Tibial nerve (tissue), 4 donors: ENCODE measurements at regions not wholly inside any gene's neighbourhood (a gene's known extent, or its start where the extent isn't known, plus 50 kb on each side); places are given as distances from the start of the nearest gene placed in this dataset.

ENCODE experiments used
- DNase-seq, 2 donors: peaks; one replicate each; pipeline ENCODE4 v3.0.0-alpha.2; 2019; ENCODE audit warnings: low spot score in 2 of 2
- H3K27ac ChIP-seq, 4 donors: fragments of 200-600 bp; sonication (generic) in 3 of 4; one replicate each; pipeline ENCODE4 v1.5.1; 2017 to 2019; ENCODE audit warnings: mild to moderate bottlenecking in 1 of 4
- H3K27me3 ChIP-seq, 2 donors: fragments of 200-600 bp; sonication (generic) in 1 of 2; one replicate each; pipeline versions ENCODE4 v1.5.1 to v1.6.0; 2017 to 2019
- H3K36me3 ChIP-seq, 3 donors: fragments of 200-600 bp; sonication (generic); one replicate each; pipeline ENCODE4 v1.5.1; 2018 to 2019
- H3K4me1 ChIP-seq, 4 donors: fragments of 200-600 bp; sonication (generic) in 3 of 4; one replicate each; pipeline ENCODE4 v1.5.1; 2017 to 2019
- H3K4me3 ChIP-seq, 4 donors: fragments of 200-600 bp; sonication (generic) in 3 of 4; one replicate each; pipeline ENCODE4 v1.5.1; 2017 to 2019; ENCODE audit warnings: mild to moderate bottlenecking in 1 of 4, moderate library complexity in 1 of 4
- H3K9me3 ChIP-seq, 4 donors: fragments of 200-600 bp; sonication (generic) in 3 of 4; one replicate each; pipeline ENCODE4 v1.5.1; 2017 to 2019
- EP300 ChIP-seq, 2 donors: sonication (generic); formaldehyde crosslinking; IDR thresholded peaks; one replicate each; pipeline ENCODE4 v1.6.1; 2017; ENCODE audit warnings: antibody characterized with exemption in 2 of 2, mild to moderate bottlenecking in 1 of 2
- POLR2A ChIP-seq, 2 donors: fragments of 450-650 bp; IDR thresholded peaks; one replicate each; pipeline ENCODE4 v1.6.1; 2017; ENCODE audit warnings: antibody characterized with exemption in 2 of 2, mild to moderate bottlenecking in 2 of 2, moderate library complexity in 2 of 2
- WGBS, 2 donors: methylation state at CpG; one replicate each; pipeline ENCODE4 v1.1.5; 2018; 5-methylcytosine and 5-hydroxymethylcytosine counted together
- TF ChIP-seq, protein P1 (sequence below), 5 experiments: fragments of 200-600 bp in 3 of 5; fragments of 450-650 bp in 2 of 5; sonication (generic) in 3 of 5; IDR thresholded peaks; one replicate each; pipeline ENCODE4 v1.5.1; 2016 to 2019; ENCODE audit warnings: antibody characterized with exemption in 5 of 5, mild to moderate bottlenecking in 3 of 5, moderate library complexity in 2 of 5

- H3K27me3 ChIP-seq: no peaks in the 10 kb centered on the region
- 63 to 67% methylated on average over 2 of the region's 2 CpGs for WGBS, 2 donors
- H3K4me3 ChIP-seq: no peak overlapping the region
- H3K9me3 ChIP-seq: no peaks in the 10 kb centered on the region
- no peaks in the 10 kb centered on the region for H3K4me1 ChIP-seq
- no peak for DNase-seq
- TF ChIP-seq EP300 (IDR thresholded peaks at IDR 0.05) (no peak), POLR2A (IDR thresholded peaks at IDR 0.05) (no peak)
- TF ChIP-seq, protein P1, sequence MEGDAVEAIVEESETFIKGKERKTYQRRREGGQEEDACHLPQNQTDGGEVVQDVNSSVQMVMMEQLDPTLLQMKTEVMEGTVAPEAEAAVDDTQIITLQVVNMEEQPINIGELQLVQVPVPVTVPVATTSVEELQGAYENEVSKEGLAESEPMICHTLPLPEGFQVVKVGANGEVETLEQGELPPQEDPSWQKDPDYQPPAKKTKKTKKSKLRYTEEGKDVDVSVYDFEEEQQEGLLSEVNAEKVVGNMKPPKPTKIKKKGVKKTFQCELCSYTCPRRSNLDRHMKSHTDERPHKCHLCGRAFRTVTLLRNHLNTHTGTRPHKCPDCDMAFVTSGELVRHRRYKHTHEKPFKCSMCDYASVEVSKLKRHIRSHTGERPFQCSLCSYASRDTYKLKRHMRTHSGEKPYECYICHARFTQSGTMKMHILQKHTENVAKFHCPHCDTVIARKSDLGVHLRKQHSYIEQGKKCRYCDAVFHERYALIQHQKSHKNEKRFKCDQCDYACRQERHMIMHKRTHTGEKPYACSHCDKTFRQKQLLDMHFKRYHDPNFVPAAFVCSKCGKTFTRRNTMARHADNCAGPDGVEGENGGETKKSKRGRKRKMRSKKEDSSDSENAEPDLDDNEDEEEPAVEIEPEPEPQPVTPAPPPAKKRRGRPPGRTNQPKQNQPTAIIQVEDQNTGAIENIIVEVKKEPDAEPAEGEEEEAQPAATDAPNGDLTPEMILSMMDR (IDR thresholded peaks at IDR 0.05): no peak
- no peak overlapping the region for H3K27ac ChIP-seq
- H3K36me3 ChIP-seq: no peaks in the 10 kb centered on the region
Measured at GRCh38 chr3:514192-514591, 317.6 kb downstream of the CHL1 start.

DNA sequence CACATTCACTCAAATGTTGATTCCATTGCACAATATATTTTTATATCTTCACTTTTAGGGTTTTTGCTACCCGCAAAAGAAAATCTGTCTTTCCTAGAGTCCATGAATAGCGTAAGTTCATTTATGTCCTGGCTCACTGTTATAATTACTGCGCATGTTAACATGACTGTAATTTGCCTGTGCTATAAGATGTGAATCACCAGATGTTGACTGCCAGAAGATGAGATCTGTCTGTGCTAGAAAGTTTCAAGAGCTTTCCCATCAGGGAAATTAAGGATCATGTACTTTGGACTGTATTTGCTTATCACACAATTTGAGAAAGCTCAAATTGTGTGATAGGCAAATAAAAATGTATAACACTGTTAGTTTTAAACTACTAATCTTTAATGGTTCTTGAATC is 322.5 kb downstream of the CHL1 start:
- Histone ChIP-seq H3K27me3 (no peaks in the 10 kb centered on the region), H3K4me1 (no peaks in the 10 kb centered on the region), H3K36me3 (no peaks in the 10 kb centered on the region), H3K4me3 (no peak overlapping the region), H3K9me3 (no peaks in the 10 kb centered on the region), H3K27ac (no peak overlapping the region)
- WGBS, 2 donors: 88 to 90% methylated on average over 3 of the region's 3 CpGs
- DNase-seq: no peak
- TF ChIP-seq EP300 (IDR thresholded peaks at IDR 0.05) (no peak), POLR2A (IDR thresholded peaks at IDR 0.05) (no peak)
- TF ChIP-seq, protein P1 (IDR thresholded peaks at IDR 0.05): no peak

GRCh38 chr3:522888-523287 is 326.3 kb downstream of the CHL1 start:
- Histone ChIP-seq H3K4me3 (no peak overlapping the region), H3K36me3 (no peaks in the 10 kb centered on the region), H3K27me3 (no peaks in the 10 kb centered on the region), H3K9me3 (no peaks in the 10 kb centered on the region), H3K4me1 (no peaks in the 10 kb centered on the region), H3K27ac (no peak overlapping the region)
- no peak for DNase-seq
- WGBS, 2 donors: 71 to 79% methylated on average over 4 of the region's 4 CpGs
- TF ChIP-seq EP300 (IDR thresholded peaks at IDR 0.05) (no peak), POLR2A (IDR thresholded peaks at IDR 0.05) (no peak)
- TF ChIP-seq, protein P1 (IDR thresholded peaks at IDR 0.05): no peak

GRCh38 chr3:525415-525814 is 328.9 kb downstream of the CHL1 start:
- WGBS, 2 donors: 88 to 92% methylated on average over 3 of the region's 3 CpGs
- TF ChIP-seq EP300 (IDR thresholded peaks at IDR 0.05) (no peak), POLR2A (IDR thresholded peaks at IDR 0.05) (no peak)
- TF ChIP-seq, protein P1 (IDR thresholded peaks at IDR 0.05): no peak
- Histone ChIP-seq H3K4me3 (no peak overlapping the region), H3K27ac (no peak overlapping the region), H3K9me3 (no peaks in the 10 kb centered on the region), H3K27me3 (no peaks in the 10 kb centered on the region), H3K4me1 (no peaks in the 10 kb centered on the region), H3K36me3 (no peaks in the 10 kb centered on the region)
- no peak for DNase-seq

DNA sequence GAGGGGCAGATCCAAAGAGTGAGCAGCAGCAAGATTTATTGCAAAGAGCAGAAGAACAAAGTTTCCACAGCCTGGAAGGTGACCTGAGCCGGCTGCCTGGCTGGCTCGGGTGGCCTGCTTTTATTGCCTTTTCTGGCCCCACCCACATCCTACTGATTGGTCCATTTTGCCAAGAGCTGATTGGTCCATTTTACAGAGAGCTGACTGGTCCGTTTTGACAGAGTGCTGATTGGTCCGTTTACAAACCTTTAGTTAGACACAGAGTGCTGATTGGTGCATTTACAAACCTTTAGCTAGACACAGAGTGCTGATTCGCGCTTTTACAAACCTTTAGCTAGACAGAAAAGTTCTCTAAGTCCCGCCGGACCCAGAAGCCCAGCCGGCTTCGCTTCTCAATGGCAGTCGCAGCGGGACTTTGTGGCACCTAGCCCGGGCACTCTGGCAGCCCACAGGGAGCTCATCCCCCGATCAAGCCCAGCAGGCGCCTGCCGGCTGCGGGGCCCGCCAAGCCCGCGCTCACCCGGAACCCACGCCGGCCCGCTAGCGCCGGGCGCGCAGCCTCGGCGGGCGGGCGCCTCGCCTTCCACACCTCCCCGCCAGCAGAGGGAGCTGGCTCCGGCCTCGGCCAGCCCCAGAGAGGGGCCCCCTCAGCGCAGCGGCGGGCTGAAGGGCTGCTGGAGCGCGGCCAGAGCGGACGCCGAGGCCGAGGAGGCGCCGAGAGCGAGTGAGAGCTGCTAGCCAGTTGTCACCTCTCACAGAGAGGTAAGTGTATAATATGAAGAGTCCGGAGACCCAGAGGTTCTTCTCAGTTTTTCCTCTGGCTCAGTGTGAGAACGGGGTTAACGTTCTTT is 339.2 kb downstream of the CHL1 start:
- no peaks in the 10 kb centered on the region for H3K36me3 ChIP-seq
- TF ChIP-seq POLR2A (IDR thresholded peaks at IDR 0.05): no peak
- TF ChIP-seq, protein P1 (IDR thresholded peaks at IDR 0.05): peak in 2 of 5 experiments; percentile 11 to 44
- H3K4me1 ChIP-seq: no peaks in the 10 kb centered on the region
- 46 to 47% methylated on average over 38 to 40 of the region's 51 CpGs for WGBS, 2 donors
- peaks cover 0 to 16% (median 0%) of the 10 kb centered on the region in 4 donors for H3K9me3 ChIP-seq
- H3K4me3 ChIP-seq: peak overlapping the region; percentile 11 to 44 (median 28)
- no peak overlapping the region for H3K27ac ChIP-seq
- H3K27me3 ChIP-seq: no peaks in the 10 kb centered on the region
- no peak for DNase-seq
